ENCODE measurements at regions not wholly inside any gene's neighbourhood (a gene's known extent, or its start where the extent isn't known, plus 50 kb on each side); places are given as distances from the start of the nearest gene placed in this dataset.

- TF ChIP-seq CTCF (IDR thresholded peaks at IDR 0.05) (no peak), ZFX (IDR thresholded peaks at IDR 0.05; ENCODE audit: borderline replicate concordance) (no peak)
Observed at GRCh38 chr12:25806271-25806670, 152.2 kb upstream of the RASSF8 start.
